CD14-positive monocyte (primary cell): ENCODE measurements at regions not wholly inside any gene's neighbourhood (a gene's known extent, or its start where the extent isn't known, plus 50 kb on each side); places are given as distances from the start of the nearest gene placed in this dataset.

Source experiments
- DNase-seq, 3 donors: peaks; one replicate each; pipeline ENCODE4 v3.0.0-alpha.2; 2011 to 2022
- H2AFZ ChIP-seq: 2 replicates; pipeline ENCODE4 v1.6.0; 2012; ENCODE audit warnings: mild to moderate bottlenecking, low read depth, low read length, inconsistent platforms; ENCODE audit not compliant: insufficient read depth, poor library complexity, severe bottlenecking
- H3K27ac ChIP-seq, 2 donors: 1 replicate in 1 of 2; 2 replicates in 1 of 2; pipeline ENCODE4 v1.5.1; 2012 to 2013; ENCODE audit warnings: low read length in 2 of 2, control low read depth in 1 of 2, inconsistent platforms in 1 of 2, low read depth in 1 of 2, mild to moderate bottlenecking in 1 of 2
- H3K27me3 ChIP-seq, 2 donors: one replicate each; pipeline versions ENCODE4 v1.6.0 to v1.6.1; 2011 to 2013; ENCODE audit warnings: low read length in 2 of 2; ENCODE audit not compliant: control insufficient read depth in 2 of 2, insufficient read depth in 2 of 2
- H3K36me3 ChIP-seq, 2 donors: replicated peaks in 1 of 2; 1 replicate in 1 of 2; 2 replicates in 1 of 2; pipeline versions ENCODE4 v1.5.1 to v1.6.1; 2012 to 2013; ENCODE audit warnings: low read length in 2 of 2, control low read depth in 1 of 2, inconsistent platforms in 1 of 2, mild to moderate bottlenecking in 1 of 2; ENCODE audit not compliant: insufficient read depth in 2 of 2, control insufficient read depth in 1 of 2
- H3K4me1 ChIP-seq, 2 donors: 1 replicate in 1 of 2; 2 replicates in 1 of 2; pipeline versions ENCODE4 v1.5.1 to v1.6.1; 2012 to 2013; ENCODE audit warnings: low read length in 2 of 2, control low read depth in 1 of 2, inconsistent platforms in 1 of 2, mild to moderate bottlenecking in 1 of 2, moderate library complexity in 1 of 2; ENCODE audit not compliant: insufficient read depth in 2 of 2, control insufficient read depth in 1 of 2
- H3K4me2 ChIP-seq: replicated peaks from 2 replicates; pipeline ENCODE3; 2012; ENCODE audit warnings: low read length, moderate library complexity, mild to moderate bottlenecking; ENCODE audit not compliant: poor library complexity, severe bottlenecking; ENCODE audit errors: extremely low read depth
- H3K4me3 ChIP-seq, 3 experiments: fragments of 200-600 bp in 1 of 3; sonication (generic) in 1 of 3; replicated peaks in 1 of 3; 1 replicate in 2 of 3; 2 replicates in 1 of 3; pipeline ENCODE4 v1.5.1; 2011 to 2013; ENCODE audit warnings: low read length in 3 of 3, mild to moderate bottlenecking in 3 of 3, control low read depth in 2 of 3, low read depth in 2 of 3, inconsistent platforms in 1 of 3, moderate library complexity in 1 of 3
- H3K79me2 ChIP-seq: 2 replicates; pipeline ENCODE4 v1.6.0; 2012; ENCODE audit warnings: mild to moderate bottlenecking, control low read depth, inconsistent platforms, low read length, moderate library complexity; ENCODE audit not compliant: insufficient read depth
- H3K9ac ChIP-seq: 2 replicates; pipeline ENCODE4 v1.6.0; 2017; ENCODE audit warnings: low read length, mild to moderate bottlenecking; ENCODE audit not compliant: insufficient read depth, poor library complexity, severe bottlenecking
- H3K9me3 ChIP-seq, 2 donors: replicated peaks in 1 of 2; 1 replicate in 1 of 2; 2 replicates in 1 of 2; pipeline versions ENCODE4 v1.5.1 to v1.6.1; 2012 to 2013; ENCODE audit warnings: low read length in 2 of 2, control low read depth in 1 of 2; ENCODE audit not compliant: control insufficient read depth in 1 of 2, insufficient read depth in 1 of 2
- H4K20me1 ChIP-seq: 2 replicates; pipeline ENCODE4 v1.6.0; 2012; ENCODE audit warnings: mild to moderate bottlenecking, low read length, control low read depth, moderate library complexity; ENCODE audit not compliant: insufficient read depth
- H3K27ac Mint-ChIP-seq, 7 donors: one replicate each; pipeline ENCODE4 v1.8.0; 2020; ENCODE audit warnings: mild to moderate bottlenecking in 7 of 7, mixed read lengths in 7 of 7, moderate library complexity in 6 of 7, inconsistent platforms in 2 of 7
- H3K27me3 Mint-ChIP-seq, 3 donors: one replicate each; pipeline ENCODE4 v1.8.0; 2021 to 2022; ENCODE audit warnings: low read depth in 3 of 3, mild to moderate bottlenecking in 3 of 3, mixed read lengths in 3 of 3, moderate library complexity in 3 of 3, inconsistent platforms in 1 of 3
- H3K36me3 Mint-ChIP-seq, 2 donors: one replicate each; pipeline ENCODE4 v1.8.0; 2020; ENCODE audit warnings: mixed read lengths in 2 of 2, inconsistent platforms in 1 of 2, mild to moderate bottlenecking in 1 of 2
- H3K4me1 Mint-ChIP-seq: one replicate; pipeline ENCODE4 v1.8.0; 2020; ENCODE audit warnings: mild to moderate bottlenecking, mixed read lengths
- H3K4me3 Mint-ChIP-seq, 2 donors: one replicate each; pipeline ENCODE4 v1.8.0; 2020; ENCODE audit warnings: mild to moderate bottlenecking in 2 of 2, mixed read lengths in 2 of 2, moderate library complexity in 1 of 2
- H3K9me3 Mint-ChIP-seq, 7 donors: one replicate each; pipeline ENCODE4 v1.8.0; 2020 to 2022; ENCODE audit warnings: mixed read lengths in 7 of 7, mild to moderate bottlenecking in 6 of 7, moderate library complexity in 6 of 7, inconsistent platforms in 2 of 7
- WGBS: methylation state at CpG from one replicate; pipeline ENCODE4 v1.1.5; 2013; ENCODE audit warnings: missing lambda C conversion rate; ENCODE audit not compliant: insufficient coverage; 5-methylcytosine and 5-hydroxymethylcytosine counted together
- intact Hi-C, 2 donors: fragments of 100-400 bp; cut with micrococcal nuclease; formaldehyde crosslinking; loops; one replicate each; pipeline versions ENCODE4 v1.15.0 to v1.15.1; 2023
- TF ChIP-seq, protein P1 (sequence below): fragments of 200-600 bp; IDR thresholded peaks from one replicate; pipeline ENCODE4 v1.8.0; 2022; ENCODE audit warnings: antibody characterized with exemption, mild to moderate bottlenecking

DNA sequence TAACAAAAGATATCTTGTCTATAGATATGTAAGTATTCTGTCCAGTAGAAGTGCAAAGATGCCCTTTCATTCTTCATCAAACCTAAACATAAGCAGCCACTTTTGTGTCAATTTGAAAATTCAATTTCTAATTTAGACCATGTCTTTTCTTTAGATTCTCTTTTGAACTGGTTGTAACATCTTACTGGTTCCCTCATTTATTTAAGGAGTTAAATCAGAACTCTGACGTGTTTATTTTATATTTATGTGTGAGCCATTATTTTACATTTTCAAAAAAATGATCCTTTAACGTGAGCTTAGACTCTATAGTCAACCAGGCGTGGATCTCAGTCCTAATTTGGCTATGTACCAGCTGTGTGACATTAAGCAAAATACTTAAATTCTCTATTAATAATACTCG is 74.0 kb upstream of the PHYHIPL start:
- no peak overlapping the region for H3K27ac Mint-ChIP-seq
- TF ChIP-seq, protein P1, sequence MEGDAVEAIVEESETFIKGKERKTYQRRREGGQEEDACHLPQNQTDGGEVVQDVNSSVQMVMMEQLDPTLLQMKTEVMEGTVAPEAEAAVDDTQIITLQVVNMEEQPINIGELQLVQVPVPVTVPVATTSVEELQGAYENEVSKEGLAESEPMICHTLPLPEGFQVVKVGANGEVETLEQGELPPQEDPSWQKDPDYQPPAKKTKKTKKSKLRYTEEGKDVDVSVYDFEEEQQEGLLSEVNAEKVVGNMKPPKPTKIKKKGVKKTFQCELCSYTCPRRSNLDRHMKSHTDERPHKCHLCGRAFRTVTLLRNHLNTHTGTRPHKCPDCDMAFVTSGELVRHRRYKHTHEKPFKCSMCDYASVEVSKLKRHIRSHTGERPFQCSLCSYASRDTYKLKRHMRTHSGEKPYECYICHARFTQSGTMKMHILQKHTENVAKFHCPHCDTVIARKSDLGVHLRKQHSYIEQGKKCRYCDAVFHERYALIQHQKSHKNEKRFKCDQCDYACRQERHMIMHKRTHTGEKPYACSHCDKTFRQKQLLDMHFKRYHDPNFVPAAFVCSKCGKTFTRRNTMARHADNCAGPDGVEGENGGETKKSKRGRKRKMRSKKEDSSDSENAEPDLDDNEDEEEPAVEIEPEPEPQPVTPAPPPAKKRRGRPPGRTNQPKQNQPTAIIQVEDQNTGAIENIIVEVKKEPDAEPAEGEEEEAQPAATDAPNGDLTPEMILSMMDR: no peak
- no peak for DNase-seq

DNA sequence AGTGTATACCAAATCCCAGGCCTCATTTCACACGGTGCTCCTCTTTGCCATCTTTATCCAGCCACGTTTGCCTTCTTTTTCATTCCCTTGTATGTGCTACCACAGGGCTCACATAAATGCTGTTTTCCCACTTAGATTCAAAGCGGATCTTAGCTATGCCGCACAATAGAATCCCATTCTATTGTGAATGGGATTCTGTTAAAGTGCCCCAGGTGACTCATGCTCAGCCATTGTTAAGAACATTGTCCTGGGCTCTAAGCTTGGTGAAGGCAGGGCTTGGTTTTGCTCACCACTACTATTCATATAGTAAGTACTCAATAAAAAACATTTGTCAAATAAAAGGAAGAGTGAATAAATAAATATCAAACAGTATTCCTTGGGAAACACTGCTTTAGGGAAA is 72.3 kb upstream of the PHYHIPL start:
- no peaks in the 10 kb centered on the region for H4K20me1 ChIP-seq
- Mint-ChIP-seq H3K27me3 (no peaks in the 10 kb centered on the region), H3K36me3 (no peaks in the 10 kb centered on the region), H3K4me1 (no peaks in the 10 kb centered on the region), H3K9me3 (no peaks in the 10 kb centered on the region), H3K4me3 (no peak overlapping the region), H3K27ac (no peak overlapping the region)
- no peak overlapping the region for H3K9ac ChIP-seq
- H3K4me3 ChIP-seq: no peak overlapping the region
- H3K9me3 ChIP-seq: no peaks in the 10 kb centered on the region
- no peak overlapping the region for H3K4me2 ChIP-seq
- no peaks in the 10 kb centered on the region for H3K27me3 ChIP-seq
- TF ChIP-seq, protein P1: no peak
- WGBS: 92% methylated on average over 2 of the region's 4 CpGs
- no peak for DNase-seq
- intact Hi-C loops: no loop called here
- no peaks in the 10 kb centered on the region for H3K4me1 ChIP-seq
- H3K79me2 ChIP-seq: no peaks in the 10 kb centered on the region
- no peaks in the 10 kb centered on the region for H3K36me3 ChIP-seq
- no peak overlapping the region for H2AFZ ChIP-seq
- no peak overlapping the region for H3K27ac ChIP-seq

More for the DNA sequence above, 74.0 kb upstream of the PHYHIPL start:
- no peaks in the 10 kb centered on the region for H4K20me1 ChIP-seq
- no peaks in the 10 kb centered on the region for H3K27me3 Mint-ChIP-seq
- no peak overlapping the region for H2AFZ ChIP-seq
- no peak overlapping the region for H3K27ac ChIP-seq
- H3K27me3 ChIP-seq: no peaks in the 10 kb centered on the region
- no peak overlapping the region for H3K4me3 Mint-ChIP-seq
- intact Hi-C loops: no loop called here
- no peaks in the 10 kb centered on the region for H3K36me3 Mint-ChIP-seq
- no peak overlapping the region for H3K4me2 ChIP-seq
- no peaks in the 10 kb centered on the region for H3K79me2 ChIP-seq
- no CpG with 5 or more reads among the region's 4 CpGs for WGBS
- no peak overlapping the region for H3K4me3 ChIP-seq
- no peaks in the 10 kb centered on the region for H3K36me3 ChIP-seq
- H3K9ac ChIP-seq: no peak overlapping the region
- peaks cover 0 to 3% (median 0%) of the 10 kb centered on the region in 7 donors for H3K9me3 Mint-ChIP-seq
- H3K4me1 ChIP-seq: no peaks in the 10 kb centered on the region
- H3K9me3 ChIP-seq: no peaks in the 10 kb centered on the region
- H3K4me1 Mint-ChIP-seq: no peaks in the 10 kb centered on the region
